IPS DF 19.7 (cell line): ENCODE measurements at regions not wholly inside any gene's neighbourhood (a gene's known extent, or its start where the extent isn't known, plus 50 kb on each side); places are given as distances from the start of the nearest gene placed in this dataset.

Experiments used
- DNase-seq: peaks from one replicate; pipeline ENCODE4 v3.0.0-alpha.2; 2013; ENCODE audit warnings: low read depth, low spot score

- no peak for DNase-seq
Measured at GRCh38 chr5:74426506-74426905, 214.0 kb downstream of the ENC1 start.

- DNase-seq: no peak
Measured at GRCh38 chr5:74424162-74424868, 216.2 kb downstream of the ENC1 start.

GRCh38 chr5:74423383-74423782, 217.1 kb downstream of the ENC1 start:
- DNase-seq: no peak

DNA sequence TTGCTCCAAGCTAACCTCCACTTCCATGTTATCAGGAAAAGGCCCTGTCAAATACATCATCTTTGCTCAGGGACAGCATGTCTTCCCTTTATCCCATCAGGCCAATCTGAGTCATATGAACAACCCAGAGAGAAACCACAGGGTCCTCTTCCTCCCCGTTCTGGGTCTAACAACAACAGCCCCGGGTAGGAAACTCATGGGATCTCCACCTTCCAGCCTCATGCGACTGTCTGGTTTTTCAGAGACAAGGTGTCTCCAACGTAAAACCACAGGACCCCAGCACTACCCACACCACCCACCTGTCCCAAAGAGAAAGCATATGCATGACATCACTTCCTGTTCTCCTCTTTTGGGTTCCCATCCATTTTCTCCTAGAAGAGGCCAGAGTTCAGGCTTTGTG, 217.9 kb downstream of the ENC1 start:
- no peak for DNase-seq

DNA sequence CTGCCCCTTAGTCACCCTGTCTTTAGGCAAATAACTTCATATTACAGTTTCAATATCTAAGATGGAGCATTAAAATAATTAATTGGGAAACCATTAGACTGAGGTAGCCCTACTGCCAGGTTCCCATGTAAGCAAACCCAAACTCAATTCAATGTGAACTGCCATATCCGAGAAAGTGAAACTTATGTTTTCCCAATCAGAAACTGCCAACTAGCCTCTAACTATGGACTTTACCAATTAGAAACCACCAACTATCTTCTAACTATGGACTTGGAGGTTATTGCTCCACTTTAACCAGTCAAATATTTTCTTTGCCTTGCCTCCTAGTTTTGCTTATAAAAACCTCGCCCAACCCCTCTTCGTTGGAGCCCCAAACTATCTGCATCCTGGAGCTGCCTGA, 218.5 kb downstream of the ENC1 start:
- DNase-seq: no peak

DNA sequence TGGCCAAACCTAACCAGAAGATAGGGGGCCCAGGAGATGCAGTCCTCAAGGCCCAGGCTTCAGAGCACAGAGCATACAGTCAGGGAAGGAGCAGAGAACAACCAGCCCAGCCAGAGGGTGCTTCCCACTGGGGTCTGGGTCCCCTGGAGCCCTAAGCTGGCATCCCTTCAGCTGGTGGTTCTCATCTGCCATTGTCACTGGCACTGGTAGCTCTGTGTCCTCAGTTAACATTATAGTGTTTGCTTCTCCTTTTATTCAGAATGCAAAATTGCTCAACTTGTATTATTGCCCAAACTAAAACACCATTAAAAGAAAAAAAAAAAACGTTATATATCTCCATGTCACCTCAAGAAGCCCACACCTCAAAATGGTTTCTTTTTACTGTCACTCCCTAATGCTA, 219.2 kb downstream of the ENC1 start:
- DNase-seq: no peak

- no peak for DNase-seq
Measured at GRCh38 chr5:74420947-74421346, 219.6 kb downstream of the ENC1 start.

DNA sequence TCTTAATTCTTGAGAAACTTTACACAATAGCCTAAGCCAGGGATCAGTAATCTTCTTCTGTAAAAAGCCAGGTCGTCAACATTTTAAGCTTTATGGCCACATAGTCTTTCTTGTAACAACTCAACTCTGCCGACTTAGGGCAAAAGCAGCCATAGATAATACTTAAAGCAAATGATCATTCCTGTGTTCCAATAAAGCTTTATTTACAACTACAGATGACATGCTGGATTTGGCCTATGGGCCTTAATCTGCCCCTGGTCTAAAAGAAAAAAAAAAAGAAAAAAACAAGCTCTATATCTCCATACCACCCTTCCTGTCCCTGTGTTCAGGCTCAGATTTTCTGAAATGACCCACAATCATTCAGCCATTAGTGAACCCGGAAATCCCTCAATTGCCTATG, 220.3 kb downstream of the ENC1 start:
- DNase-seq: no peak

DNA sequence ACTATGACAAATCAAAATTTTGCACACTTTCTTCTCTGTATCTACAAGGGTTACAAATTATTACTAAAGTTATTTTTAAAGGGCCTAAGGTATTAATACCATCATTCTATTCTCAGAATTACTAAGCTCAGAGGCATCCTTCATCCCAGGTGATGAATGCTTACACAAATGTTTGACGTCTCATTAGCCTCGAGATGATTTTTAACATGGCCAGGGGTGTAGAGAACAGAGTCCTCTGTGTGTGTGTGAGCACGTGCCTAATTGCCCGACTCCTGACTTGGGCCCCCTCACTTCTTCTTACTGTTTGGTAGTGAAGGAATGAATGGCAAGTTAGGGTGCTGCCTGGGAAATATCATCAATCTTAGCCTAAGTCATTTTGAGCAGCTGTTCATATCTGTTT, 221.1 kb downstream of the ENC1 start:
- no peak for DNase-seq

- DNase-seq: no peak
Measured at GRCh38 chr5:74418709-74419108, 221.8 kb downstream of the ENC1 start.

DNA sequence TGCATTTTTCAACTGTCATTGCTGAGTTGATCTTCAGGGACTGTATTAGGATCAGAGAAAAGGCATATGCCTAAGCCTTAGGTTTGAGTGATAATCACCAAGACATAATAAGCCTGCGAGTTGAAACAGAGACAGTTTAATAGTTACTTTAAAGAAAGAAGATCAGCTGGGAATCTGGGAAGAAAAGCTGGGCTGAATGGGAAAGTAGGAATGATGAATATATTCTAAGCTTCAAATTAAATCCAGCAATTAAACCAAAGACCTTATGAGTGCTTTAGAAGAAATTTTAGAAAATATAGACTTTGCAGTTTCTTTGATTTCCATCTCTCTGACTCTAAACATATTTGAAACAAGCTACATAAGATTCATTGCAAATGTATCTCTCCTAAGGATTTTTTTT, 222.3 kb downstream of the ENC1 start:
- DNase-seq: no peak

DNA sequence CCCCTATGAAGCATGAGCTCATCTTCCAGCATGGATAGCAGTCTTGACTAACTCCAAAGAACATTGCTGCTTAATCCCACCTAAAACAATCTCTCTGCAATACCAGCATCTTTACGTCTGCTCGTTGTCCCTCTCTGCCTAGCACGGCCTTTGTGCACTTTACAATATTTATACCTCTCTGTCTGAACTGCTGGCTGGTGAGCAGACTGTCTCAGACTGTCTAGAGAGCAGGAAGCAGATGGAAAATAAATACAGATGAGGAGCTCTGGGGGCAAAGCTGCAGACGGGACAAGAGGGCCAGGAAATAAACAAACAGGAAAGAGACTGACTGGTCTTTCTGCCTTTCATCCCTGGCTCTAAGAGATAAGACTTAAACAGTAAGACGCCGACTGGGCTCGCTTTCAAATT, 224.8 kb downstream of the ENC1 start:
- no peak for DNase-seq

DNA sequence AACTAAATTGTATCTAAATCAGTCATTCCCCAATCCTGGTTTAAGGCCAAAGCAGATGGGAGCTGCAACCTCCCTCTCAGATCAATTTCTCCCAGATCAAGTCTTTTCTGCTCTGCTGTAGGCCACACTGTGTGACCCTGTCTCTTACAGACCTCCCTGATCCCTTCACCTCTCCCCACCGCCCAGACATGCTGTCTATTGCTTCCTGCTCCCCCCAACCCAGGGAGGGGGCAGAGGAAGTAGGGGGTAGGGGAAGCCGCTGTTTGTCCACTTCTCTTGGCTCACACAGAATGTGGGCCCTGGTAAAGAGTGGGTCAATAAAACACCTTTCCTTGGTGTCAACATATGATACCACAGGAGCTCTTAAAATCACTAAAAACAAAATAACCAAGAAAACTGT, 226.3 kb downstream of the ENC1 start:
- DNase-seq: no peak

DNA sequence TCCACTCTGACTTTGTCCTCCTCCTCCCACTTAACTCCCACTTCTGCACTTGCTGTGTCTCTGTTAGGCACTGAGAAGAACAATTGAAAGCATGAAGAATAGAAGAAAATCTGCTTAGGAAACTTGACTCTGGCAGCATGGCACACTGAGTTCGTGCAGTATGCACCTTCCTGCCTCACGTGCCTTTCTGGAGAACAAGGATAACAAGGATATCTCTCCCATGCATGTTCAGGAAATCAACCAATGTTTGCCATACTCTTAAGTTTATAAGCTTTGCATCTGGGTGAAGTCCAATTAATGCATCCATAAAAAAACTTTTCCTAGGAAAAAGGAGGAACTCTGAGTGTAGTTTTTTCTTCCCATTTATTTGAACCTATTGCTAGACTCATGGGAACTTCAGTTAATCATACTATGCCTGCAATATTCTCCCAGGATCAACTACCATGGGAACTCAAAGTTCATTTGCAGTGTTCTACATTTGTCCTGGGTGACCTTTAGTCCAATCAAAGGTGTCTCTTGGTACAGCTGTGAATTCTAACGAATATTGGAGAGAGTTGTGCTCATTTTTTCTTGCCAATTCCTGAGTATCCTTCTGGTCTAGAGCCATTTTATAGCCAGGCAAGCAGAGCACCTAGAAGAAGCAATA, 227.0 kb downstream of the ENC1 start:
- no peak for DNase-seq

DNA sequence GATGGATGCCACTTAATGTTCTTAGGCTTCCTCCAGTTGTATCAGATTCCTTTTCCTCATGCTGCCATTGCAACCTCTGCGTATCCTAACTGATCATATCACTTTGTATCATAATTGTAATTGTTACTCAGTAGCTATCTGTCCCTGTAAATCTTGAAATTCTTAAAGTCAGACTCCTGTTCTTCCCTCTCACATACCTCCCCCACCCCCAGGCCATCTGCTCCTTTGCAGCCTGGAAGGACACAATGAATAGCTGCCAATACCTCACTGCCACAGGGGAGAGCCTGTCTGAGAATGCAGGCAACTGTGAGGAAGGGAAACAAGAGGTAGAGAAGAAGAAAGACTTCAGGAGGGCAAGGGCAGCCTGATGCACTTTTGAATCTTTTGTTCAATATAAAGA, 228.5 kb downstream of the ENC1 start:
- DNase-seq: no peak

DNA sequence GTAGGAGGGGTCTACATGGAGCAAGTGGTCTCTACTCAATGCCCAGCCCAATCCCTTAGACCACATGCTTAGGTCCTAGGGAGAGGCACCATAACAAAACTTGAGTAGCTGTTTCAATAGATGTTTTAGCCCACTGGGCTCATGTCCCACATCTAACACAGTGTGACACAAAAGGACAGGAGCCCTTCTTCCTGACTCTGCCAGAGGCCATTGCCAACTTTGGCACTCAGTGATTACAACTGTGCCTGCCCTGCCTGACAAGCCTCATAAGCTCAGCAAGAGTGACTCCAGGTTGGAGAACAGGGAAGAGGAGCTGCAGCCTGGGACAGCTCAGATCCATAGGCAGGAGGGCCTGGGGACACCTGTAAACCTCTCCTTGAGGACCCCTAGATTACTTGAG, 230.8 kb downstream of the ENC1 start:
- no peak for DNase-seq

DNA sequence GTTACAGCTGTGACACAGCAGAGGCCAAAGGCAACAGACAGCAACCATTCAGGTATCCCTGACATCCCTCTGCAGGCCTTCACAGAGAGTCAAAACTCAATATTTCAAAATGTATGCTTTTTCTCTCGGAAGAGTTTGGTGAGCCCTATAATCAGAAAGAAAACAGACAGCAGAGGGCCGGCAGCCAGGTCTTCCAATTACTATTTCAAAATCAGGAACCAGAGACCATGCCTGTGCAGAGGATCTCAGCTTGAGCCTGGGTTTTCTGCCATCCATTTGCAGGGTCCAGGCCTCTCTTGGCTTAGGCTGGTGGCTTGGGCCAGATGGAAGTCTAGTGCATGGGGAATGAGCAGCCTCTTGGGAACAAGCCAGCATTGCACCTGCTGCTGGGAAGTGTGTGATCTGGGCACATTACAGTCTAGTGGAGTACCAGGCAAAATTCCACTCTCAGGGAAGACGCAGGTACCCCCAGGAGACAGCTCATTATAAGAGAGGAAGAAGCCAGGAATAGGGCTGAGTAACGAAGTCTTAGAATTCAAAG, 231.3 kb downstream of the ENC1 start:
- DNase-seq: no peak

DNA sequence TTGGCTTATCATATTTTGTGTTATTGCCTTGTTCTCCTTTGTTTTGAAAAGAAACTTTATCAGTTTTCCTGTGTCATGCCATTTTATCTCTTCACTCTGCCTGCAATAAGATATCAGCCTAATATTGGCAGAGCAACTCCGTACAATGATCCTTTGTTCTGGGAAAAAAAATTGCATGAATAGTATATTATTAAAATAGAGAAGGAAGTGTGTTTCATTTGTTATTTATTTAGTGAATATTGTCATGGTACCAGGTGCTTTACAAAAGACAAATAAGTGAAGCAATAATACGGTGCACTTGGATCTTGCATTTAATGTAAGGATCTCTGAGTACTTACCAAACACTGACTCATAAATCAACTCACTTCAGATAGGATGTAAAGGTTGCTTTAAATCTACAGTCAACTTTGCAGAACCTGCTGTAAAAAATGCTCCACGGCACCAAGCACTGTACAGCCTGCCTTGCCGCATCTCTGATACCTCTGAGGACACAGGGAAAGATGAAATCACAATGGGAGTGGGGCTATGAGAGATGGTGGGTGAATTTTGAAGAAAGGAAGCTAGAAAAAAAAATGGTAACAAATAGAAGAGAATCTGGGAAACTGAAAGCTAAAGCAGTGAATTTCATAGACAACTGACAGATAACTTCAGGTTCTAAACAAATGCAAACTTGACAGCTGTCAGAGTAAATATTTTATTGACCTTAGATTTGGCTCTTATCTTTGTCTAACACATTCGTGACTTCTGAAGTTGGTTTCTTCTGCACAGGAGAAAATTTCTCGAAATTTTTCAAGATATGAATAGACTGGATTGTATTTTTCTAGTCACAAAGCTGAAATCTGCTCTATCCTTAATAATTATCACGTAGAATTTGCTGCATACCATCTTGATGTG, 232.1 kb downstream of the ENC1 start:
- no peak for DNase-seq

- DNase-seq: no peak
Measured at GRCh38 chr5:74407701-74408100, 232.8 kb downstream of the ENC1 start.

- no peak for DNase-seq
Measured at GRCh38 chr5:74406844-74407243, 233.7 kb downstream of the ENC1 start.

- DNase-seq: no peak
Measured at GRCh38 chr5:74405593-74405992, 234.9 kb downstream of the ENC1 start.
